ENCODE measurements at regions not wholly inside any gene's neighbourhood (a gene's known extent, or its start where the extent isn't known, plus 50 kb on each side); places are given as distances from the start of the nearest gene placed in this dataset.

- TF ChIP-seq CTCF (IDR thresholded peaks at IDR 0.05; ENCODE audit: poor library complexity), result no peak
- TF ChIP-seq EZH2phosphoT487 (IDR thresholded peaks at IDR 0.05; ENCODE audit: low read depth, severe bottlenecking, unreplicated experiment), result no peak
Measured at GRCh38 chr20:11992426-11992825, 74.7 kb downstream of the BTBD3 start.

All from hepatocyte (in vitro differentiated cells).